Kidney (tissue), 13 donors: ENCODE measurements at regions not wholly inside any gene's neighbourhood (a gene's known extent, or its start where the extent isn't known, plus 50 kb on each side); places are given as distances from the start of the nearest gene placed in this dataset.

Experiments used
- DNase-seq, 5 donors: peaks; one replicate each; pipeline ENCODE4 v3.0.0-alpha.2; 2013 to 2020
- FAIRE-seq: peaks from 2 replicates; lab custom pipeline; 2012; peaks lifted over from hg19 to GRCh38; lab: Jason Lieb, UNC
- H3K27ac ChIP-seq, 2 donors: one replicate each; pipeline ENCODE4 v1.7.0; 2013; ENCODE audit warnings: low read depth in 2 of 2, low read length in 2 of 2, inconsistent platforms in 1 of 2
- H3K27me3 ChIP-seq: one replicate; pipeline ENCODE4 v1.7.1; 2013; ENCODE audit warnings: low read length, inconsistent platforms; ENCODE audit not compliant: control insufficient read depth, insufficient read depth
- H3K36me3 ChIP-seq, 3 donors: one replicate each; pipeline versions ENCODE4 v1.7.0 to v1.7.1; 2013; ENCODE audit warnings: low read length in 3 of 3, control low read depth in 1 of 3, inconsistent platforms in 1 of 3; ENCODE audit not compliant: insufficient read depth in 3 of 3, control insufficient read depth in 2 of 3
- H3K4me1 ChIP-seq, 3 donors: one replicate each; pipeline versions ENCODE4 v1.7.0 to v1.7.1; 2013; ENCODE audit warnings: low read length in 3 of 3, inconsistent platforms in 1 of 3, low read depth in 1 of 3; ENCODE audit not compliant: control insufficient read depth in 2 of 3, insufficient read depth in 2 of 3
- H3K4me3 ChIP-seq, 3 donors: one replicate each; pipeline versions ENCODE4 v1.7.0 to v1.8.1; 2013; ENCODE audit warnings: low read length in 3 of 3, control low read depth in 1 of 3, inconsistent platforms in 1 of 3
- H3K9ac ChIP-seq, 3 donors: one replicate each; pipeline versions ENCODE4 v1.7.0 to v1.7.1; 2013; ENCODE audit warnings: low read length in 3 of 3, control low read depth in 1 of 3, inconsistent platforms in 1 of 3
- H3K9me3 ChIP-seq, 3 donors: one replicate each; pipeline versions ENCODE4 v1.7.0 to v1.7.1; 2013; ENCODE audit warnings: low read length in 3 of 3, control low read depth in 1 of 3, inconsistent platforms in 1 of 3; ENCODE audit not compliant: control insufficient read depth in 2 of 3, insufficient read depth in 1 of 3
- intact Hi-C: fragments of 100-400 bp; cut with DNase I; formaldehyde crosslinking; loops from one replicate; pipeline ENCODE4 v1.11.1; 2022
- TF ChIP-seq, protein P1 (sequence below): IDR thresholded peaks from 3 replicates; pipeline ENCODE4 v1.5.1; 2012; ENCODE audit warnings: mild to moderate bottlenecking, moderate library complexity, borderline replicate concordance; ENCODE audit not compliant: insufficient read depth; ENCODE audit errors: extremely low read depth
- donor health status: control.
- donor health status: control.
- donor health status: control.
- donor health status: control.
- donor health status: control.
- donor health status: DM: yes; HTN: yes; CAD: no.
- donor health status: Normal renal cell carcinoma (clear cell type).

GRCh38 chr2:75389271-75389670 lies 171.5 kb downstream of the EVA1A start:
- FAIRE-seq (no peak), DNase-seq (no peak)
- Histone ChIP-seq H3K4me3 (no peak overlapping the region), H3K27ac (no peak overlapping the region), H3K9ac (no peak overlapping the region), H3K36me3 (no peaks in the 10 kb centered on the region), H3K4me1 (no peaks in the 10 kb centered on the region), H3K27me3 (no peaks in the 10 kb centered on the region), H3K9me3 (no peaks in the 10 kb centered on the region)
- TF ChIP-seq, protein P1, sequence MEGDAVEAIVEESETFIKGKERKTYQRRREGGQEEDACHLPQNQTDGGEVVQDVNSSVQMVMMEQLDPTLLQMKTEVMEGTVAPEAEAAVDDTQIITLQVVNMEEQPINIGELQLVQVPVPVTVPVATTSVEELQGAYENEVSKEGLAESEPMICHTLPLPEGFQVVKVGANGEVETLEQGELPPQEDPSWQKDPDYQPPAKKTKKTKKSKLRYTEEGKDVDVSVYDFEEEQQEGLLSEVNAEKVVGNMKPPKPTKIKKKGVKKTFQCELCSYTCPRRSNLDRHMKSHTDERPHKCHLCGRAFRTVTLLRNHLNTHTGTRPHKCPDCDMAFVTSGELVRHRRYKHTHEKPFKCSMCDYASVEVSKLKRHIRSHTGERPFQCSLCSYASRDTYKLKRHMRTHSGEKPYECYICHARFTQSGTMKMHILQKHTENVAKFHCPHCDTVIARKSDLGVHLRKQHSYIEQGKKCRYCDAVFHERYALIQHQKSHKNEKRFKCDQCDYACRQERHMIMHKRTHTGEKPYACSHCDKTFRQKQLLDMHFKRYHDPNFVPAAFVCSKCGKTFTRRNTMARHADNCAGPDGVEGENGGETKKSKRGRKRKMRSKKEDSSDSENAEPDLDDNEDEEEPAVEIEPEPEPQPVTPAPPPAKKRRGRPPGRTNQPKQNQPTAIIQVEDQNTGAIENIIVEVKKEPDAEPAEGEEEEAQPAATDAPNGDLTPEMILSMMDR: no peak
- intact Hi-C loops: no loop called here

GRCh38 chr2:75381032-75381431 lies 179.7 kb downstream of the EVA1A start:
- Histone ChIP-seq H3K4me3 (no peak overlapping the region), H3K27ac (no peak overlapping the region), H3K36me3 (no peaks in the 10 kb centered on the region), H3K9ac (no peak overlapping the region), H3K4me1 (no peaks in the 10 kb centered on the region), H3K27me3 (no peaks in the 10 kb centered on the region), H3K9me3 (no peaks in the 10 kb centered on the region)
- no peak for DNase-seq
- intact Hi-C loops: no loop called here
- FAIRE-seq: no peak
- TF ChIP-seq, protein P1: no peak

GRCh38 chr2:75379476-75380210 lies 180.3 kb upstream of the TACR1 start:
- H3K27ac ChIP-seq: no peak overlapping the region
- no peaks in the 10 kb centered on the region for H3K9me3 ChIP-seq
- TF ChIP-seq, protein P1: no peak
- no peak for DNase-seq
- no peak overlapping the region for H3K4me3 ChIP-seq
- intact Hi-C loops: no loop called here
- H3K9ac ChIP-seq: no peak overlapping the region
- H3K27me3 ChIP-seq: no peaks in the 10 kb centered on the region
- FAIRE-seq: no peak
- H3K4me1 ChIP-seq: no peaks in the 10 kb centered on the region
- no peaks in the 10 kb centered on the region for H3K36me3 ChIP-seq
